GM12892 (cell line): ENCODE measurements at regions not wholly inside any gene's neighbourhood (a gene's known extent, or its start where the extent isn't known, plus 50 kb on each side); places are given as distances from the start of the nearest gene placed in this dataset.

Experiments used
- POLR2A ChIP-seq: IDR thresholded peaks from 2 replicates; pipeline ENCODE4 v1.6.1; 2011; ENCODE audit warnings: low read depth, low read length, control low read depth
- POLR2AphosphoS5 ChIP-seq: IDR thresholded peaks from 2 replicates; pipeline ENCODE4 v1.6.1; 2011; ENCODE audit warnings: low read depth, low read length, control low read depth
- TAF1 ChIP-seq: IDR thresholded peaks from 2 replicates; pipeline ENCODE4 v1.6.1; 2011; ENCODE audit warnings: low read depth, mild to moderate bottlenecking, control low read depth, low read length, borderline replicate concordance

GRCh38 chr3:104402902-104403301 lies 963.8 kb upstream of the ALCAM start:
- TF ChIP-seq POLR2A (no peak), POLR2AphosphoS5 (no peak), TAF1 (no peak)
